ENCODE measurements at regions not wholly inside any gene's neighbourhood (a gene's known extent, or its start where the extent isn't known, plus 50 kb on each side); places are given as distances from the start of the nearest gene placed in this dataset.

DNA sequence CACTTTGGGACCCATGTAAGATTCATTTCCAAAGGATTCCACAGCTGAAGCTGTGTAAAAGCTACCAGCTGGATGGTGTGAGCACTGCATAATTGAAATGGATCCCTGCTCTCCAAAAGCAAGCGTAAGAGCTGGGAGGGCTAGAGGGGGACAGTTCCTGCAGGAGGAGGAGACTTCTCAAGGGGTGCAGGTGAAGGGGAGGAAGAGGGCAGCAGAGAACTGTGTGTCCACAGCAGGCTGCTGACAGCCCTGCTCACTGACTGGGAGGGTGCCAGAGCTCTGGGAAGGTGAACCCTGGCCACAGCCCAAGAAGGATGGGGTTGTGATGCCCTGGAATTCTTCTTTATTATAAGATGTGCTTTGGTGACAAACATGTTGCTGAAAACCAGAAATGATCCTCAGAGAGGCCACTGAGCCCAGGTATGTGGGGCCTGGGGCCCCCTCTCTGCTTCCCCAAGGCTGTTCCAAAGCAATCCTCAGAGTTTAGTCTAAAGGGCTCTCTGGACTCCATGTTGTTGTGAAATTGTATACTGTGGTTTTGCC, 112.8 kb upstream of the SLC25A48 start (continued):
- TF ChIP-seq TEAD4 (IDR thresholded peaks at IDR 0.05; ENCODE audit: low read depth, low read length): no peak
- no peak for TF ChIP-seq GABPA (IDR thresholded peaks at IDR 0.05; ENCODE audit: borderline replicate concordance, insufficient read depth, low read length)
- TF ChIP-seq, protein P1, sequence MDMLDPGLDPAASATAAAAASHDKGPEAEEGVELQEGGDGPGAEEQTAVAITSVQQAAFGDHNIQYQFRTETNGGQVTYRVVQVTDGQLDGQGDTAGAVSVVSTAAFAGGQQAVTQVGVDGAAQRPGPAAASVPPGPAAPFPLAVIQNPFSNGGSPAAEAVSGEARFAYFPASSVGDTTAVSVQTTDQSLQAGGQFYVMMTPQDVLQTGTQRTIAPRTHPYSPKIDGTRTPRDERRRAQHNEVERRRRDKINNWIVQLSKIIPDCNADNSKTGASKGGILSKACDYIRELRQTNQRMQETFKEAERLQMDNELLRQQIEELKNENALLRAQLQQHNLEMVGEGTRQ (IDR thresholded peaks at IDR 0.05; ENCODE audit: low read length): no peak
- TF ChIP-seq SP4 (IDR thresholded peaks at IDR 0.05; ENCODE audit: low read length): no peak
- TF ChIP-seq EP300 (IDR thresholded peaks at IDR 0.05; ENCODE audit: borderline replicate concordance in 1 of 2, low read depth in 2 of 2, low read length in 2 of 2): no peak
- TF ChIP-seq KDM1A (IDR thresholded peaks at IDR 0.05; ENCODE audit: borderline replicate concordance, low read length): no peak

All from H1 (cell line).